ENCODE measurements at regions not wholly inside any gene's neighbourhood (a gene's known extent, or its start where the extent isn't known, plus 50 kb on each side); places are given as distances from the start of the nearest gene placed in this dataset.
"Not testable (repeated sequence)": the region's sequence is repeated elsewhere in the genome, so short reads cannot be mapped to it uniquely, and the experiment has no call there.

DNA sequence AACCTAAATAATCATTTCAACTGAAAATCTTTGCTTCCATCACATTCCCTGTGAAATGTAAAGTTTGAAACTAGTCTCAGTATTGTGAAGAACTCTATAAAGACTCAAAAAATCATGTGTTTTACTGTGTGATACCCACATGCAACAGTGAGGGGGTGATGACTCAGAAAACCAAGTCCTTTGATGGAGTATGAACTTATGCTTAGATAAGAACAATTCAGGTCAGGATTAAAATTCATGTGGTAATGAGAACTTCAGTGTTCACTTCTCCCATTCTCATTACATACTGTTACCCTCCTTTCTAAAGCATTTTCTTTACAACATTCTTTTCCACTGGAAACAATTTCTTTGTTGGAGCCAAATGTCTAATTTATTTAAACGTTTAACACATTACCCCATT, 360.2 kb downstream of the FSIP2 start:
- DNase-seq = peak; percentile 34

DNA sequence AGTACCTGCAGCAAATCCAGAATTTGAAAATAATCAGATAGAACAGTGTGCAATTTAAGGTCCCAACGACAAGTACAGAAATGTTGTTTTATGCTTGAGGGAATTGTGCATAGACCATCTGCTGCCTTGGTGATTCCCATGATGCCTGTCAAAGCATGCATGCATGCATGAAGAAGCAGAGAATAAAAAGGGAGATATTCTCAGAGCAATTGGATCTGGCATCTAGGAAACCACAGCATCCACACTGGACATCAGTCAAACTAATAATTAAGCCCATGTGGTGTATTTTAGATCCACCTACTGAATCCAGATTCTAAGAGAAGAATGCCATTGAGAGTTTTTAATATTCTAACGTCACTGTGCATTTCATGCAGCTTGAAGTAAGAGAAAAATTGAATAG, 361.2 kb downstream of the FSIP2 start:
- DNase-seq = no peak

DNA sequence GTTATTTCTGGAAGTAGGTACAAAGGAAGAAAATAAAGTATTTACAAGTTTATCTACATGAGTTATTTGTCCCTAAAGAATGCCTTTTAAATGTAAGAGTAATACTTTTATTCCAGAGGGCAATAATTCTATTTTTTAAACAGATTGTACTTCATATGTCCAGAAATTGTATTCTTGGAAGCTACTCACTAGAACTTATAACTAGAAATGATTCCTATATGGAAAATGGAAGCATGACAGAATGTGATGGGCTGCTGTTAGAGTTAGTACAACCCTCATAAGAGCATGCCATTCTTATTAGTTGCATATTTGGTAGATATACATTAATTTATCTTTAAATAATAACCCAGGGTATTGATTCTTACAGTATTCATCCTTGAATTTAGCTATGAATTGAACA, 362.0 kb downstream of the FSIP2 start:
- DNase-seq = no peak

DNA sequence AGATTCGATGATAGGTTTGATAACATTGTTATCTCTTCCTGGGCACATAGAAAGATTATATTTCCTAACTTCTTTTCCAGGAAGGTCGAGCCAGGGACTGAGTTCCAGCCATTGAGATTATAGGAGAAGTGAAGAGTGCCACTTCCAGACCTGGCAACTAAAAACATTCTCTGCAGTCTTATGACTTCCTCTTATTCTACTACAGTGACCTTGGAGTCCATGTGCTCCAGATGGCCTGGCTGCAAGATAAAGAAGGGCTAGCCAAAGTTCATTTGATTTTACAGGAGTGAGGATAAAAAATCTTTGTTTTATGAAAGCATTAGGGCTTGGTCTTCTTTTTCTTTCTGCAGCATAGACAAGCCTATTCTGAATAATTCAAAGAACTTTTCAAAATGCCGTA, 363.0 kb downstream of the FSIP2 start:
- no peak for DNase-seq

DNA sequence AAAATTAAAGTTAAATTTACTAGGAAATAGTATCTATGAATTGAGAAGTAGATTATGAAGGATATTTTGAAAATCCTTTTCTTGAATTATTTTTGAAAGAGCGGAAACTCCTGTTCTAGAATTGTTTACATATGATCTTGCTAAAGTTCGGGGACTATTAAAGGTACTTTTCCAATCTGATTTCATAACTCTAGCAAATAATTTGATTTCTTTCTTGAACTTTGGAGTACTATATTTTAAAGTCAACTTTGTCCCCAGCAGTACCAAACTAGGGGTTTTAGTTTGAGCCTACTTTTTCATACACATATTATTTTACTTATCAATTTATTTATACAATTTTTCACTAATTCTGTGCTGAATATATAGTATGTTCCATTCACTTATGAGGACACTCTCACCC, 364.7 kb downstream of the FSIP2 start:
- DNase-seq = no peak

DNA sequence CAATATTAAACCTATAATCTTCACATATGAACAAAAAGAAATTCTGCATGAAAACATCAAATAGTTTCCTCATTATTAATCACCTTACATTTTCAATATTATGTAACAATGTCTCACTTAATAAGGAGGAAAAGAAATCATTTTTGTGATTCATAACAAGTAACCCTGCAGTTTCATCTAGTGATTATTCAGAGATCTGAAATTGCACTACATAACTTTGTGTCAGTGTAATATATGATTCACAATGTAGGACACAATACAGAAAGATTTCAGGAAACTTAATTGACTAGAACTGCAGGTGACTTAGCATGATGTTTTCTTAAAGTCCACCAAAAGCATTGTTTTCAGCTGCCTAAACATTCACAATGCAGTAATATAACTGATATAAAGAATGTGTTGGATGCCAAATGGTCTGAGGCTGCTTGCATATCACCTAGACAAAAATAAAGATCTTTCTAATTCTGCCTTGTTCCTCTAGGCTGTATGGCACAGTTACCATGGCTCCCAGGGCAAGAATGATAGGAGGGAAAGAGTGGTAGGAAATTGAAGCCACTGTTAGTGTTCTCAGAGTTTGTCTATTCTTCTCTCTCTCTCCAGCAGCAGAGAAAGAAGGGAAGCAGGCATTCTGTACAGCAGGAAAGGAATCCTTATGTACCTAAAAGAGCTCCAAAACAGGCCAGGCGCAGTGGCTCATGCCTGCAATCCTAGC, 366.6 kb downstream of the FSIP2 start:
- peak; percentile 44 for DNase-seq

DNA sequence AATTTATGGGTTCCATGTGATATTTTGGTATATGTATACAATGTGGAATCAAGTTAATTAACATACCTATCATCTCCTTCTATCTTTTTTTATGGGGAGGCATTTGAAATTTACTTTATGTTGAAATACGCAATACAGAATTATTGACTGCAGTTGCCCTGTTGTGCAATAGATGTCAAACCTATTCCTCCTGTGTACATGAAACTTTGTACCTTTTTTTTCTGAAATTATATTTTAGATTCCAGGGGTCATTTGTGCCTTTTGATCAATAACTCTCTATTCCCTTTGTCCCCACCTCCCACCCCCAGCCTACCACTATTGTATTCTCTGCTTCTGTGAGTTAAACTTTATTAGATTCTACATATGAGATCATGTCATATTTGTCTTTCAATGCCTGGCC, 369.9 kb downstream of the FSIP2 start:
- no peak for DNase-seq

DNA sequence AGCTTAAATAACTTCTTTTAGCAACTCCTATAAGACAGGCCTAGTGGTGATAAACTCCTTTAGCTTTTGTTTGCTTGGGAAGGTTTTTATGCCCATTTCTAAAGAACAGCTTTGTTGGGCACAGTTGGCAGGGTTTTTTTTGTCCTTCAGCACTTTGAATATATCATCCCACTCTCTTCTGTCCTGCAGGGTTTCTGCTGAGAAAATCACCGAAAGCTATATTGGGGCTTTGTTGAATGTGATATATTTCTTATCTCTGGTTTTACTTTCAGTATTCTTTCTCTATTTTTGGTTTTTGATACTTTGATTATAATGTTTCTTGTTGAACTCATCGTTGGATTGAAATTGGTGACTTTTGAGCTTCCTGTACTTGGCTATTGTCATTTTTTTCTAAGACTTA, 372.8 kb upstream of the ZC3H15 start:
- DNase-seq = no peak

DNA sequence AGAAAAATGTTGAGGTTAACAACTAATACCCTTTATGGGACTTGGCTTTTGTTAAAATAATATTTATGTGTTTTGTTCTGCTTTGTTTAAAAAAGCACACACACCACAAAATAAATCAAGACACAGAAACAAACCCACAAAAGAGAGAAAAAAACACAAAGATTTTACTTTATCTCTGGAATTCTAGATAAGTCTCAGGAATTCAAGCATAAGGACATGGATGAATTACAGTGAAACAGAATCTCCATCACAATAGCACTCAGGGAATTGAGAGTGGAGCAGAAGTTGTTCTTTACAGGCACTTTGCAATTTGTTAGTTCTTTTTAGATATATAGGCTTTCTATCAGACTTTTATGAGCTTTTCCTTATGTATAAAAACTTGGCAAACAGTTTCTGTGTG, 360.9 kb upstream of the ZC3H15 start:
- DNase-seq = peak; percentile 17

DNA sequence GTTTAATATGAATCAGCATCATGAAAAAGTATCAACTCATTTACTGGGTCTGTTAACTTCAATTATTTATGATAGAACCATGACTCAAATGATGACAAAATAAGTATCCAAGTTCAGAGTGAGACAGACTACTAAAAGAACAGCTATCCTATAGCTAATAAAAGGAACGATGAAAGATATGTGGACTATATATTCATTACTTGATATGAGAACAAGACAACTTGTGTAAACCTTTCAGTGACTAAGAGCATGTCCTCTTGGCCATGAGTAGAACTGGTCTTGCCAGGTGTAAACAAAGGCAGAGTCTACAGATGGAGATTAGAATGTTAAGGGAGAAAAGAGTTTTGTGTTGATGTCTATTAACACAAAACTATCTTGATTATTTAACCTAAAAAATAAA, 360.4 kb upstream of the ZC3H15 start:
- no peak for DNase-seq

DNA sequence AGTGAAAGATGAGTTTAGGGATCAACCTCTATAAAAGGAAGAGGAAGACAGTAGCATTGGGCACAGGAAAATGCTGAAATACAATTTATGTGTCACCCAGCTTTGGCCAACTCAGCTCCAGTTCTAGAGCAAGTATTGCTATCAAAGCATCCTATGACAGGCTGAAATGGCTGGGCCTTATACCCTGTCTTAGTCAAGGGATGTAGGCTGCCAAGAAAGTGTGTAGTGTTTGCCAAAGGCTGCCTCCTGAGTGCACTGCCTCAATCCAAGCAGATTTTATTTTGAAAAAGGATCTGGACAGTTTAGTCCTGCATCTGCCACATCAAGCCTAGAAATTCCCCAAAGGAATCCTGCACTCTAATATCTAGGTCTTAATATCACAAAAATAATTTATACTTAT, 359.9 kb upstream of the ZC3H15 start:
- DNase-seq = no peak

DNA sequence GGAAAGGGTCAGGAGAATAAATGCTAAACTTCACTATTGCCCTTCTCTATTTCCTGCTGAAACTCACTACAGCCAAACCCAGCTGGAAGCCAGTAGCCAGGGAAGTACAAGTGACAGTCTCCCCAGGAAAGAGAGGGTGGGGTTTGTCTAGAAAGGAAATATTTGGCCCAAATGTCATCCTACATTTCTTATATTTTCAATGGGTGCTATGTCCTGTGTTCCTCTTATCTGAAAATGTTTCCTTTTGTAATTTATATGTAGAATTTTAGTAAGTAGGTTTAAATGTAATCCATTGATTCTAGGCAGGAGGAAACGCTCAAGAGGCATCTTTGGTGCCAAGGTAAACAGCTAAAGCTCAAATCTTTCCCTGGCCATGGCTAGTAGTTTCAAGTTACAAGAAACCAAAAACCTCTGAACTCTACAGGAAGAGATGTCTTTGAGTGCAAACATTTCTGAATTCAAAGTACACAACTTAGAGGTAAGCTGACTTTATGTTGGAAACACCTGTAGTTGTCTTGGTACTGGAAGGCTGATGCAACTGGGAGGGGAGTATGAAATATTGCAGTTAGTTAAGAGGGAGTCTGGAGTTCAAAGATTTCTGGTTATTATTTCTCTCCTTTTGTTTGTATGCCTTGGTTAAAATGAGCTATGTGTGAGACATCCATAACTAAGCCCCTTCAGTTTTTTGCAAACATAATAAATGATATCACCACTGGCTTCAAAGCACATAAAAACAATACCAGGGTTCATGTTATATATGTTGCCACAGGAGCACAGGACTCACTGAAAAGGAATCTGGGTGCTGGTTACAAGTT, 356.1 kb upstream of the ZC3H15 start:
- peak; percentile 69 for DNase-seq

DNA sequence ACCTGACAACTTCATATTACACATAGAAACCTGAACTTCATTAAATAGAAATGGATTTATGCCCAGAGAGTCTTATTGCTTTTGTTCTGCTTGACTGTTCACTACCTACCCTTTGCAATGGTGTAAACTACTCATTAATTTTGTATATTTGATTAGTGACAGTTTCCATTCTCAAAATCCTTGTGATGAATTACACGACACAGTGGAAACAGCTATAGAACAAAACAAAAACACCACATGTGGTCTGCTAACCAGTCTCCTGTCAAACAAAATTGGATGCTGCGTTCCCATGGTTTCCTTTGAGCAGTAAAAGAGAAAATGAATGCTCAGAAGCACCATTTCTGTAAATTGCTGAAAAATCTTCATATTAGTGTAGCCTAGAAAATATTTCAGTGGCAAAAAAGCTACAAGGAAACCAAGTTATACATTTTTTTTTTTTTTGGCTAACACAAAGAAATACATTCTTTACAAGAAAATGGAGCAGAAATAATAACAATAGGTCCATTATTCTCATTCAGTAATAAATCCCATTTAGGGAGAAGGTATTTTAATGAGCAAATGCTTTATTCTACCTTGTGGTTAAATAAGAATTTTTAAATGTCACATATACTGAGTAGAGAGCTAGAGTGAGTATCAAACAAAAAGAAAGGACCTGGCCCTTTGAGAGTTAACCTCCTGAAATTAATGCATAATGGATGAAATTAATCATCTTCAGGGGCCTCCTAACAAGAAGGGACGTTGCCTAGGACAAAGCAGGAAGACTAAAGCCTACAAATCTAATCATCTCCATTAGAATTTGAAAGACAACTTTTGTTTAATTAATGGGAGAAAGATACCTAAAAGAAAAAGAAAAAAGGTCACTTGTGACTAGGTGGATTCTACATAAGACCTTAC, 355.1 kb upstream of the ZC3H15 start:
- no peak for DNase-seq

DNA sequence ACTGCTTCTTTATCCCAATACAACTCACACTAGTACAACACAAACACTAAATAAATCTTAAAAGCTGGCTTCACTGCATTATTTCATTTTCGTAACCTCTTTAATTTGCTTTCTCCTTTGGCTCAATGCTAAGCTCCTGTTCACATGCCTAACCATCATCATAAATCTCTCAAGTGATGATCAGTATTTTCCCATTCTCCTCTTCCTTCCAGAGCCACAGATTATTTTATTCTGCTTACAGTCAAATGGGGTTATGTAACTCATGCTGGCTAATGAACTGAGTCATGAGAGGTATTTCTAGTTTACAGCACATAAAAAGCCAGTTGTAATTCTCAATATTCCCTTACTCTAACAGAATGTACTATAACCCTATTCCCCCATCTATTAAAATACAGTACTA, 350.4 kb upstream of the ZC3H15 start:
- DNase-seq = peak; percentile 14

DNA sequence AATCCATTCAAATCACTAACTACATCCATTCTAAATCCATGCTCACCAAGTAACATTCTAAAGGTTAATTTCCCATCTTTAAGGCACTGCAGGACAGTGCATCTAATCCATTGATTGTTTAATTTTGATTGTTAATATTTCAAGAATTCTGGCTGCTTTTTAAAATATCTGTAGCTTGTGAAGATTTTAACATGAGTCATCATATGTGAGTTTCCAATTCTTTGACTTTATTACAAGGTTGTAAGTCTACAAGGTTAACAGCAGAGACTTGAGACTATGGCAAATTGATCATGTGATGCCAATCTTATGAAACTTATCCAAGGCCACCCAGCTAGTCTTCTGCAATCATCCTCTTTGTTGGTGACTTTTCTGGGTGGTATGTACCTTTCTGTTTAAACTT, 349.2 kb upstream of the ZC3H15 start:
- DNase-seq = no peak

DNA sequence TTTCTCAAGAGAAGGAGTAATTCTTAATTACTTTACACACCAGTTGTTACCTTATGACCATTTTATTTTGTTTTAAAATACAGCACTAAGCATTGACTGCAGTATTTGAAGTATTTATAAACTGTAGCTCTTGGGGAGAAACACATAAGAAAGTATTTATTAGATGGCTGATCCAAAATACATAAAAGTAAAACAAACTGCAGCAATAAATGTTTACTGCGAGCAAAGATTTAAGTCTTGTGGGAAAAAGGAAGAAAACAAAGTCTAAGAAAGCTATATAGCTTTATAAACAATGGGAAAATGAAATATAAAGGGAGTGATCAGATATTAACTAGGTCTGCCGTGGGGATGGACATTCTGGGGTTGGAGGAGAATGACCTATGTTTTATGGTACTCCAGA, 347.2 kb upstream of the ZC3H15 start:
- no peak for DNase-seq

DNA sequence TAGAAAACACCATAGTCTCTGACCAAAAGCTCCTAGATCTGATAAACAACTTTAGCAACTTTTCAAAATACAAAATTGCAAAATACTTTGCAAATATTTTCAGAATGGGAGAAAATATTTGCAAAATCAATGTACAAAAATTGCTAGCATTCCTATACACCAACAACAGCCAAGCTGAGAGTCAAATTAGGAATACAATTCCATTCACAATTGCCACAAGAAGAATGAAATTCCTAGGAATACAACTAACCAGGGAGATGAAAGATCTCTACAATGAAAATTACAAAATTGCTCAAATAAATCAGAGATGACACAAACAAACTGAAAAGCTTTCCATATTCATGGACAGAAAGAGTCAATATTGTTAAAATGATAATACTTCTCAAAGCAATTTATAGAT, 327.0 kb upstream of the ZC3H15 start:
- DNase-seq = no peak

DNA sequence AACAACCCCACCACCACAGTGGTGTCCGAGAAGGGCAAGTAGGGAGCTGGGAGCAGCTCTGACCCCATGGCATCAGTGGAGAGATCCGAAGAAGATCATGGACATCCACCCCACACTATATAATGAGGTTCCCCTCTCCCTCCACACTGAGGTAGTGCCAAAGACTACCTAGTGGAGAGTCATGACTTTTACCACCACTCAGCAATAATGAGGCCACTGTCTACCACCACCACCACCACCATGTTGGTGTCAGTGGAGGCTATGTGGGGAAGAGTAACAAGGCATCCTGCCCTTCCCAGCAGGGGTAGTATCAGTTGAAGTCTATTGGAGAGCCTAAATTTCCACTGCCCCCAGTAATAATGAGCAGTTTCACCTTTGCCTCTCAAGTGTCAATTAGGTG, 321.7 kb upstream of the ZC3H15 start:
- DNase-seq = no peak

DNA sequence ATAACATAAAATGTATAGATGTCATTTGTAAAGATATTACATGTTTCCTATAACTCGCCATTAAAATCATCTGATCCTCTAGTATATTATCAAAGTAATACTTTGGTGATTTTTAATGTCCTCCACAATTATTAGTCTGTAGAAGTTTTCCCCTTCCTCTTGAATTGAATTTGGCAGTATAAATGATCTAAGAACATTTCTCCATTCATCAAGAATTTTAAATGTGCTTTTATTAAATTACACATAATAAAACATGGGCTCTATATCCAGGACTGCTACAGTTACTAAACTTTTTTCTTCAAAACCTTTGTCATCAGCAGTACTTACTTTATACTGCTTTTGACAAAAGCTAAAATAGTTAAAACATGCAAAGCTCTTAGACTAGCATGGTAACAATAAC, 315.4 kb upstream of the ZC3H15 start:
- no peak for DNase-seq

DNA sequence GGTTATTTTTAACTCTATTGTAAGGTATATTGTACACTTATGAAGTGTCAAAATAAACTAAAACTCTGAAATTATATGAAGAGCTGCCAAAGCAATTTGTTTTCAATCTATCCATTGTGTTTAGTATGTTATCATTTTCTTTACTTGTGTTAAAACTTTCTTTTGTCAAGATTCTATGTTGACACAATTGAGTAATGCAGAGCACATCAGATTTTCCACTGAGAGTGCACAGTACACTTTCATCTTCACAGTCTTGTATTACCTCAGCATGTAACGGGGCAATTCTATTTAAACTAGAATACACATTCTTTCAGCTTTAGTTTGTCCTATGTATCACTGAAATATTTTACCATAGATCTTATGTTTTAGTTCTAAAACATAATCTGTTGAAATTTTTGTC, 304.4 kb upstream of the ZC3H15 start:
- DNase-seq = no peak

DNA sequence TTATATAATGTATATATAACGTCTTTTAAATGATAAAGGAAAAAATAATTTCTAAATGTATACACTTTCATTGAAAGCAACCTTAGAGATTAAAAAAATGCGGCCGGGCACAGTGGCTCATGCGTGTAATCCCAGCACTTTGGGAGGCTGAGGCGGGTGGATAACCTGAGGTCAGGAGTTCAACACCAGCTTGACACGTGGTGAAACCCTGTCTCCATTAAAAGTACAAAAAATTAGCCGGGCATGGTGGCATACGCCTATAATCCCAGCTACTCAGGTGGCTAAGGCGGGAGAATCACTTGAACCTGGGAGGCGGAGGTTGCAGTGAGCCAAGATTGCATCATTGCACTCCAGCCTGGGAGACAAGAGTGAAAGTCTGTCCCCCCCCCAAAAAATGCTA, 303.7 kb upstream of the ZC3H15 start:
- not testable (repeated sequence) for DNase-seq

DNA sequence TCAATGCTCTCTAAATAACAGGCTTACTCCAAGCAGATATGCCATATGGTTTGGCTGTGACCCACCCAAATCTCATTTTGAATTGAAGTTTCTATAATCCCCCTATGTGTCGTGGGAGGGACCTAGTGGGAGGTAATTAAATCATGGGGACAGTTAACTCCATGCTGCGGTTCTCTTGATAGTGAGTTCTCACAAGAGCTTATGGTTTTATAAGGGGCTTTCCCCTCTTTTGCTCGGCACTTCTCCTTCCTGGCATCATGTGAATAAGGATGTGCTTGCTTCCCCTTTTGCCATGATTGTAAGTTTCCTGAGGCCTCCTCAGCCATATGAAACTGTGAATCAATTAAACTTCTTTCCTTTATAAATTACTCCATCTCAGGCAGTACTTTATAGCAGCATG, 302.7 kb upstream of the ZC3H15 start:
- no peak for DNase-seq

DNA sequence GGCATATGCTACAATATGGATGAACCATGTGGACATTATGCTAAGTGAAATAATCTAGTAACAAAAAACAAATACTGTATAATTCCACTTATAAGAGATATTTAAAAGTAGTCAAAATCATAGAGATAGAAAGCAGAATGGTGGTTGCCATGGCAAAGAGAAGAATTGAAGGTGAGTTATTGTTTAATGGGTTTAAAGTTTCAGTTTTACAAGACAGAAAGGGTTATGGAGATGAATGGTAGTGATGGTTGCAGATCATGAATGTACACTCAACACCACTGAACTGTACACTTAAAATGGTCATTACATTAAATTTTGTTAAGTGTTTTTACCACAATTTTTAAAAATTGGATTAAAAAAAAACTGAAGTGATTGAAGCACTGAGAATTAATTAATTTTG, 298.2 kb upstream of the ZC3H15 start:
- DNase-seq = no peak

DNA sequence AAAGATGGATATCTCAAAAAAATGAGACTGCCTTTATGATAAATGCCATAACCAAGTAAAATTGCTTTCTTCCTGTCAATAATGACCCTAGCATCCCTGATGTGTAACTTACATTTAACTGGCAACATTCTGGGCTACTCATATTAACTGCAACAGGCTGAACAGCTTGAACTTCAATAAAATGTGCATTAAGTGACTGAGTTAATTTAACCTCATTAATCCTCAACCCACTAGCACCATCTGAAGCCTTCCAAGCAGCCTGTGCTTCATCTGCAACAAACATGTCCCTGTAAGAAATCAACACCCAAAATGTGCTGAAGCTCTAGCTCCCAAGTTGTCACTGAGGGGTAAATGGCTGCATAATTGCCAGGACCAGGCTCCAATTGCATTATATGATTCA, 296.2 kb upstream of the ZC3H15 start:
- DNase-seq = no peak

Data from NCI-H226 (cell line).